ENCODE measurements at regions not wholly inside any gene's neighbourhood (a gene's known extent, or its start where the extent isn't known, plus 50 kb on each side); places are given as distances from the start of the nearest gene placed in this dataset.

DNA sequence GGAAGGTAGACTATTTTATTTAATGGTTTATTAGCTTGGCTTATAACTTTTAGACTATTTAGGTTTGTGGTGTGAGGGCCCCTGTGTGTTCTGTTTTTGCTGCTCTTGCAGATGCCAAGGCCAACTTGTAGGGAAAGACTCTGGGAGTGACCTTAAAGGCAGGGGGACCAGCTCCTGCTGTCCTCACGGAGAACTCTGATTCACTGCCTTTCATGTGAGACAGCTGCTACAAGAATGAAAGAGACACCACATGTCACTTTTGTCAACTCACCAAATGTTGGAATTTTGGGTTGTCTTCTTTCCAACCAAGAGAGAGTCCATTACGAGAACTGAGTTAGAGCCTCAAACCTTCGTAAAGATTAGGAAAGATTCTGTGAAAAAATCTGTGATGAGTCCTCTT is 258.3 kb upstream of the ADAMTSL1 start:
- Histone ChIP-seq H3K4me3 (no peak overlapping the region), H3K27me3 (replicated peaks in 1 of 2; ENCODE audit: control insufficient read depth in 2 of 2, insufficient read depth in 2 of 2, low read length in 1 of 2) (no peaks in the 10 kb centered on the region), H3K36me3 (ENCODE audit: control insufficient read depth in 2 of 2, insufficient read depth in 2 of 2, low read length in 1 of 2) (no peaks in the 10 kb centered on the region), H3K79me2 (ENCODE audit: control insufficient read depth, insufficient read depth, low read length) (no peaks in the 10 kb centered on the region), H2AFZ (ENCODE audit: control insufficient read depth, low read depth, low read length) (no peak overlapping the region), H3K4me2 (ENCODE audit: control insufficient read depth, insufficient read depth) (no peak overlapping the region), H4K20me1 (ENCODE audit: control insufficient read depth, insufficient read depth) (no peaks in the 10 kb centered on the region), H3K9ac (ENCODE audit: control insufficient read depth, insufficient read depth, low read length) (no peak overlapping the region), H3K4me1 (ENCODE audit: control insufficient read depth, insufficient read depth, low read length) (no peaks in the 10 kb centered on the region), H3K9me3 (replicated peaks; ENCODE audit: control insufficient read depth, insufficient read depth, low read length) (no peaks in the 10 kb centered on the region), H3K27ac (ENCODE audit: control insufficient read depth, insufficient read depth) (no peak overlapping the region)
- ATAC-seq (no peak), FAIRE-seq (no peak), DNase-seq (ENCODE audit: low read depth, low spot score) (no peak)
- POLR2A ChIA-PET, result interaction anchor here (0.6 kb wide), 1 partner anchor 103 kb away, joined by 3 read pairs; no protein-coding TSS in a partner anchor
- SMC1A ChIA-PET (ENCODE audit: uncharacterized antibody, unreplicated experiment), result interaction anchor here (6.3 kb wide), 1 partner anchor 404 kb away, joined by 86 read pairs; no protein-coding TSS in a partner anchor
- 27% methylated on average over 3 of the region's 3 CpGs for WGBS (ENCODE audit: insufficient coverage, insufficient replicate concordance, low lambda C conversion rate, missing lambda C conversion rate)
- intact Hi-C loops (cut with micrococcal nuclease; ENCODE audit: unreplicated experiment) (no loop called here), in situ Hi-C loops (cut with MboI) (no loop called here)
- TF ChIP-seq YBX1 (IDR thresholded peaks at IDR 0.05) (no peak), NR2F1 (conservative IDR thresholded peaks at IDR 0.05) (no peak), HDAC6 (IDR thresholded peaks at IDR 0.05; ENCODE audit: unreplicated experiment) (no peak), TCF7 (IDR thresholded peaks at IDR 0.05; ENCODE audit: borderline replicate concordance) (no peak), GATAD2B (conservative IDR thresholded peaks at IDR 0.05; ENCODE audit: low read depth) (no peak), KDM1A (IDR thresholded peaks at IDR 0.05; ENCODE audit: borderline replicate concordance) (no peak), NR2C1 (IDR thresholded peaks at IDR 0.05) (no peak), RELB (IDR thresholded peaks at IDR 0.05; ENCODE audit: low read depth) (no peak), ZBED1 (IDR thresholded peaks at IDR 0.05; ENCODE audit: borderline replicate concordance) (no peak), ZNF274 (IDR thresholded peaks at IDR 0.05; ENCODE audit: insufficient read depth, insufficient read length) (no peak)
- CTCF ChIA-PET, result interaction anchor here (1.0 to 7.5 kb wide), 2 partner anchors 404 to 408 kb away, joined by 3 to 153 read pairs; no protein-coding TSS in a partner anchor
- RAD21 ChIA-PET (ENCODE audit: unreplicated experiment), result no interaction called here
- BruUV-seq (replicated peaks), result no TSS peak
